ENCODE measurements at regions not wholly inside any gene's neighbourhood (a gene's known extent, or its start where the extent isn't known, plus 50 kb on each side); places are given as distances from the start of the nearest gene placed in this dataset.

DNA sequence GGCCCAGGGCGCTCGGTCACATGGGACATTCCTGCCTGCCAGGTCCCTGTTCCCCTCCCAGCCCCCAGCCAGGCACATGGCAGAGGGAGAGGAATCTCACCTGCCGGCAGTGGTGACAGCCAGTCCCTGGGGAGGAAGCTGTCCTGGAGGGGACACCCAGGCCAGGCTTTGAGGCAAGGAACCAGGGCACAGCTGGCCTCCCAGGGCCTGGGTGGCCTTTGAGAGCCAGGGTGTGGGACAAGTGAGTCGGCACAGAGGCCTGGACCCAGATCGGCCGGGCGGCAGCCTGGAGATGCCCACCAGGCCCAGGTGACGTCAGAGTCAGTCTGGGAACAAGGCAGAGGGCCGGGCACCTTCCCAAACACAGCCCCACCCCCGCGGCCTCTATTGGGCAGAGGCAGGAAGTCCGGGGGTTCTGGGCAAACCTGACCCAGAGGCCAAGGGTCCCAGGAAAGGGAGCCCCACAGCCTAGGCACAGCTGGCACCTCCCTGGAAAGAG is 65.0 kb upstream of the CFAP46 start:
- TF ChIP-seq CTCF (IDR thresholded peaks at IDR 0.05; ENCODE audit: unreplicated experiment): no peak
- no peaks in the 10 kb centered on the region for H3K4me1 Mint-ChIP-seq (ENCODE audit: low read depth, unreplicated experiment)
- intact Hi-C loops (cut with micrococcal nuclease; ENCODE audit: unreplicated experiment): no loop called here
- CTCF ChIA-PET: no interaction called here
- BruUV-seq (replicated peaks): no TSS peak
- peaks cover 3% of the 10 kb centered on the region for H3K27me3 Mint-ChIP-seq (ENCODE audit: unreplicated experiment)
- no peak overlapping the region for H3K4me3 Mint-ChIP-seq (ENCODE audit: low read depth, unreplicated experiment)
- no peaks in the 10 kb centered on the region for H3K9me3 Mint-ChIP-seq (ENCODE audit: low read depth, unreplicated experiment)
- H3K27ac Mint-ChIP-seq (ENCODE audit: unreplicated experiment): no peak overlapping the region
- DNase-seq: no peak
- H3K36me3 Mint-ChIP-seq (ENCODE audit: insufficient read depth, unreplicated experiment): no peaks in the 10 kb centered on the region

GRCh38 chr10:133006806-133007205 is 64.4 kb upstream of the CFAP46 start:
- Mint-ChIP-seq H3K4me3 (ENCODE audit: low read depth, unreplicated experiment) (no peak overlapping the region), H3K27ac (ENCODE audit: unreplicated experiment) (no peak overlapping the region), H3K9me3 (ENCODE audit: low read depth, unreplicated experiment) (no peaks in the 10 kb centered on the region), H3K4me1 (ENCODE audit: low read depth, unreplicated experiment) (no peaks in the 10 kb centered on the region), H3K36me3 (ENCODE audit: insufficient read depth, unreplicated experiment) (no peaks in the 10 kb centered on the region), H3K27me3 (ENCODE audit: unreplicated experiment) (peaks cover 9% of the 10 kb centered on the region)
- TF ChIP-seq CTCF (IDR thresholded peaks at IDR 0.05; ENCODE audit: unreplicated experiment): no peak
- CTCF ChIA-PET: no interaction called here
- DNase-seq: no peak
- intact Hi-C loops (cut with micrococcal nuclease; ENCODE audit: unreplicated experiment): no loop called here
- BruUV-seq (replicated peaks): no TSS peak

GRCh38 chr10:133006202-133006601 is 63.8 kb upstream of the CFAP46 start:
- CTCF ChIA-PET: no interaction called here
- no TSS peak for BruUV-seq (replicated peaks)
- H3K27ac Mint-ChIP-seq (ENCODE audit: unreplicated experiment): no peak overlapping the region
- no peak for DNase-seq
- peaks cover 10% of the 10 kb centered on the region for H3K27me3 Mint-ChIP-seq (ENCODE audit: unreplicated experiment)
- no peaks in the 10 kb centered on the region for H3K4me1 Mint-ChIP-seq (ENCODE audit: low read depth, unreplicated experiment)
- no peak for TF ChIP-seq CTCF (IDR thresholded peaks at IDR 0.05; ENCODE audit: unreplicated experiment)
- no peak overlapping the region for H3K4me3 Mint-ChIP-seq (ENCODE audit: low read depth, unreplicated experiment)
- no peaks in the 10 kb centered on the region for H3K9me3 Mint-ChIP-seq (ENCODE audit: low read depth, unreplicated experiment)
- intact Hi-C loops (cut with micrococcal nuclease; ENCODE audit: unreplicated experiment): no loop called here
- H3K36me3 Mint-ChIP-seq (ENCODE audit: insufficient read depth, unreplicated experiment): no peaks in the 10 kb centered on the region

- no TSS peak for BruUV-seq (replicated peaks)
- no peak for TF ChIP-seq CTCF (IDR thresholded peaks at IDR 0.05; ENCODE audit: unreplicated experiment)
- H3K4me3 Mint-ChIP-seq (ENCODE audit: low read depth, unreplicated experiment): no peak overlapping the region
- intact Hi-C loops (cut with micrococcal nuclease; ENCODE audit: unreplicated experiment): no loop called here
- H3K9me3 Mint-ChIP-seq (ENCODE audit: low read depth, unreplicated experiment): no peaks in the 10 kb centered on the region
- peaks cover 10% of the 10 kb centered on the region for H3K27me3 Mint-ChIP-seq (ENCODE audit: unreplicated experiment)
- no peaks in the 10 kb centered on the region for H3K4me1 Mint-ChIP-seq (ENCODE audit: low read depth, unreplicated experiment)
- DNase-seq: no peak
- no peak overlapping the region for H3K27ac Mint-ChIP-seq (ENCODE audit: unreplicated experiment)
- H3K36me3 Mint-ChIP-seq (ENCODE audit: insufficient read depth, unreplicated experiment): no peaks in the 10 kb centered on the region
- CTCF ChIA-PET: no interaction called here
Measured at GRCh38 chr10:133004478-133004877, 62.1 kb upstream of the CFAP46 start.
